GM19397 (cell line): ENCODE measurements at regions not wholly inside any gene's neighbourhood (a gene's known extent, or its start where the extent isn't known, plus 50 kb on each side); places are given as distances from the start of the nearest gene placed in this dataset.

Experiments
- ATAC-seq: cut with Tn5 transposase; IDR thresholded peaks from one replicate; pipeline ENCODE4 v1.9.1; 2021; ENCODE audit warnings: mild to moderate bottlenecking, moderate library complexity; ENCODE audit not compliant: unreplicated experiment

DNA sequence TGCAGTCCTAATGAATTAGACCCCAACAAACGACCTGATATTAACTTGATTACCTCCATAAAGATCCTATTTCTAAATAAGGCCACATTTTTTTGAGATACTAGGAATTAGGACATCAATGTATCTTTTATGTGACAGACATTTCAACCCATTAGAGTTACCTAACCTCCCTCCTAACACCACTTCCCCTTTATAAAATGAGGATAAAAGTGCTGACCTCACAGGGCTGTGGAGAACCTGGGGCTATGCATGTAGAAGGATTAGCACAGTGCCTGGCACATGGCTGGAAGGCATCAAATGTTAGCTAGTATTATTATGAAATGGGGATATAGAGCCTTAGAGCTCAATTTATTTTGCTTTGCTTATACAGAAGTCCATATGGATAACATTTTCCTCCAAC is 53.5 kb upstream of the LRRN1 start:
- no peak for ATAC-seq

DNA sequence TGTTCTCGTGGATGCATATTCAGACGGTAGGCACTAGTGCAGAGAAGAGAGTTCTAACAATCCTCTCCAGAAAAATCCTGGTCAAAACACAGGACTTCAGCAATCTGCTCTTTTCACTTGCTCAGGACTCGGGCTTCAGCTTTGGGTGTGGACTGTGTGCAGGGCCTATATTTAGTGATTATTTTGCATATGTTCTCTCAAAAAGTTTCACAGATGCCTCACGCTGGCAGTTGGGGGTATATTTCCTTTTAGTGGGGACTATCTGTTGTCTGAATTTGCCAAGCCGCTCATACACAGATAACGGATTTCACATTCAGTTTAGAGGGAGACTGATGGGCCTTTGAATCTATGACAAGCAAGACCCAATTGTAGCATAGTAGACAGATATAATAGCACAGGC is 54.4 kb upstream of the LRRN1 start:
- no peak for ATAC-seq

DNA sequence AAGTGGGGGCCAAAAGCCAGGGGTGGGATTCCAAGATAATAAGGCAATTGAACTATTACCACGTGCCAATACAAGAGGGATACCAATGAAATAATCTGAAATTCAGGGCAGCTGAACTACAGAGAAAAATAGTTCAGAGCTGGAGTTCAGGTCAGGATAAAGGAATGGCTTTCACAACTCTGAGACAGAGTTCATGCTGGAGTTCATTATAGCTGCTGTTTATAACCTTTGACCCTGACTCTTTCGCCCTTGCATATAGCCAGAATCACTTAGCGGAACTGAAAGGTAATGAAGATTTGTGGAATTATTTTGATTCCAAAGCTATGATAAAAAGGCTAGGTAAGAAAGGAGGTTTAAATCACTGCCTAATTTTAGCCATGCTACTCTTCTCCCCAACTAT is 55.5 kb upstream of the LRRN1 start:
- no peak for ATAC-seq

DNA sequence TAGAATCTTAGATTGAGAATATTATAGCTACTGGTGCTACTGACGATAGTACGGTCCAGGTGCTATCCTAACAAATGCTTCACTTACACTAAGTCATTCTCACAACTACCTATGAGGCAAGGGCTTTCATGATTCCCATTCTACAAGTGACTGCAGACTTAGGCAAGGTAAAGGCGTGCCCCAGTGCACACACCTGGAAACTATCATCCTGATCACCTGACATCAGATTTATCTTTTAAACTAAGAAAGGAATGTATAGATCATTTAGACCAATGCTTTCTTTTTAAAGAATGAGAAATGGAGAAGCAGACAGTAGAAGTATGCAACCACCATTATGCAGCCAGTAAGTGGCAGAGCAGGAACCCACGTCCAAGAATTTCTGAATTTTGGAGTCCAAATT is 59.2 kb upstream of the LRRN1 start:
- no peak for ATAC-seq

DNA sequence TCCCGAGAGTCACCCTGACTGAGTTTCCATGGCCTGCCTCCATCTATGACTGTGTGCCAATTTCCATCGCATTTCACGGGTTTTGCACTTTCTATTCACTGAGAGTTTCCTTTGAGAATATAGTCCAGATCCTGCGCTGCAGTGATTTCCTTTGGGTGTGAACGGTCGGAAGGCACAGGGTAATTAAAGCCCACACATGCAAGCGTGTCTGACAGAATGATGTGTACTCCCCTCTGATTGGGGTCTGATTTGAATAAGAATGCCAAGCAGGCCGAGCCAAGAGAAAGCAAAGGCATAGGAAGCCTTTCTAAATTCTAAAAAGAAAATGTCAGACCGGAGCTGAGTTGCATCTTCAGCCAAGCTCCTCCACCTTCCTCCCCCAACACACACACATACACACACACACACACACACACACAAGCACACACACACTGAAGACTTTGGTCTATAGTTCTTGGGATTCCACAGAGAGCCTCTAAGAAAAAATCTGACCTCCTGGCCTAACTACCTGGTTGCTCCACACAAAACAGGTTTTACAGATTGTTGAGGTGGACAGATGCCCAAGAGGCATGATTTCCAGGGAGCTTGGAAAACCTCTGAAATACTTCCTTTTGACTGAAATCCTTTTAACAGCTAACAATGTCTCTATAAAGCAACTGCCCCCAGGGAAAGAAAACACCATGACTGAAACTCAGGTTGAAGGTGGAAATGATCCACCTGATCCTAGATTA is 59.7 kb upstream of the LRRN1 start:
- ATAC-seq = no peak

DNA sequence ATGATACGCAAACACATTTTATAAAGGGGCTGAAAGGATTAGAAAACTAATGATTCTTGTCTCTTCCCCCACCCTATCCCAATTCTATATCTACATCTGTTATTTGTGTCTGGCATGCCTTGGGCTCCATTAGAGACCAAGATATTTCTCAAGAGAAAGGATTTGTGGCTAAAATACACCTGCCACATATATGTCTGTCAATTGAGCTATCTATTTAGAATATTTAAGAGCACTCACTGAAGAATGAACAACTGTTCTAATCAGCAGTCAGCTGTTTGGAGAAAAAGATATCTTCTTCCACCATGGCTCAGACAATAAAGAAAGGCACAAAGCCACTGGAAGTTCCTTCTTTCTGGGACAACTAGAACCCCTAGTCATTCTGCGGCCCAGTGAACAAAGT is 61.7 kb upstream of the LRRN1 start:
- ATAC-seq = no peak

DNA sequence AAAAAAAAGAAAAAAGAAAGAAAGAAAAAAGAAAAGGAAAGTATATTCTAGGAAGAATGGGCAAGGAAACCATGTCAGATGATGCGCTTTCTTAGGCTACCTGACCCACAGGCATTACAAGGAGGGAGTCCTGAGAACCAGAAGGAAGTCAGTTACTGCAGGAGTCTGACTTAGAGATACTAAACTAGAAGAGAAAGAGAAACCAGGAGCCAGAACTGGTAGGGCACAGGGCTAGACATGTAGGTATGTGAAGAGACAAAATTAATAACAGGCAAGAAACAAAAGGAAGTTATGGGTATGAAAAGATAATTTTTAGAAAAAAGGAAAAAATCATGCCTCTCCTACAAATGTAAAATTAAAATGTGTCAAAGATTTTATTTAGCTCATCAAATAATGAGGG is 63.3 kb upstream of the LRRN1 start:
- no peak for ATAC-seq

DNA sequence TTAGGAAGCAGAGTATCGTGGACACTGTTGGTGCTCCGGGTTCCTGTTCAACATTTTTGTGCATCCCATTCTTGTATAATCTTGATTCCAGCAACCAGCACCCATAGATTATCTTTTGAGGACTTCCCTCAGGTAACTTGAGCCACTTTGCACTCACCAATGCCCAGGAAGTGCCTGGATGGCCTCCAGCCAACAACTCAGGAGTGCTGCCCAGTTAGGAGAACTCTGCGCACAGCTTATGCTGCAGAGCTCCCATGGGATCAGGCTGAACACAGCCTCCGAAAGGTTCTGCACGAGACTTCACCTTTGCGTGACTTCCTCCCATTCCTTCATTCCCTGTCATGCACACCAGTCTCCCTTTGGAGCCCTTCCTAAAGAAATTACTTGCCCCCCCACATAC is 64.3 kb upstream of the LRRN1 start:
- ATAC-seq = no peak

DNA sequence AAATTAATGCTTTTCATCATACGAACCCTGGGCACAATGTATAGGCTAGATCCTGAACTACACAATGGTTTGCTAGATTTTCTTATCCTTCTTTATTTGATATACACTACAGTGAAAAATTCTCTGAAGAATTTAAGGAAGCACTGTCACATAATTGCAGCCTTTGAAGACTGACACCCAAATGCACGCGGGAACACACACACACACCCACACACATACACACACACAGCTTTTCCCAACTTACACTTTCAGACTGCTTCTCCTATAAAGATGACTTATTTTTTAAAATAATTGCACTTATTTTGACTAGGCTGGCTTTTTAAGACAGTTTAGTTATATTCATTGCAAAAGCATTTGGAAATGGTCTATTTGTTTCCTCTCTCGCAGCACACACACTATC is 70.0 kb upstream of the LRRN1 start:
- ATAC-seq = no peak

DNA sequence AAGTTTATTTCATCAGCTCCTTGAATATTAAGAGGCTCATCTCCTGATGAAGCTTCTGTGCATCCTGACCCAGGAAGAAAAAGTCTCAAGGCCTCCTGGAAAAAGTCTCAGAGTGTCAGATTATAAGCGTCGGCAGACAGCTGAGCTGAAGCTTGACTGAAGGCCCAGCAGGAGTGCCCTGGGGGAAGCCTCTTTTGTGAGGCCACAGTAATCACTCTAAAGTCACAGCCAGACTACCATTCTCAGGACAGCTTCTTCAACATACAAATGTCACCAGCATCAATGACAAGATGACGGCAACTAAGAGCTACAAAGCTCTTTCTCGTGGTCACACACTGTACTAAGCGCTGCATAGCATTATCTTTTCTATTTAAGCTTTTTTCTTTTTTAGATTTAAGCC is 72.7 kb upstream of the LRRN1 start:
- ATAC-seq = no peak

DNA sequence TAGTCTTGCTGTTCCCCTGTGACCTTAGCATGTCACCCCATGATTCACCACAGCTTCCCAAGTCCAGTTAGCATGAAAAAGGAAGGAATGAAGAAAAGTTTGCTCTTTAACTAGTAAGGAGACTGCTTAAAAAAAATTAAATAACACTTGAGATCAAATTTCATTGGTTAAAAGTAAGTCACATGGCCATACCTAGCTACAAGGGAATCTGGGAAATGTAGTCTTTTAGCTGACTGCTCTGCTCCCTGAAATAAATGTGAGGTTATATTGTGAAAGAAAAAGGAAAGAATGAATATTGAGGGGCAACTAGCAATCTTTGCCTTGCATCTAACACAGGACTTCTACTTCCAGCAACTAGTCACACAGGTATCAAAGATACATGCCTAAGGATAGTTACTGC is 84.7 kb upstream of the LRRN1 start:
- ATAC-seq = no peak

DNA sequence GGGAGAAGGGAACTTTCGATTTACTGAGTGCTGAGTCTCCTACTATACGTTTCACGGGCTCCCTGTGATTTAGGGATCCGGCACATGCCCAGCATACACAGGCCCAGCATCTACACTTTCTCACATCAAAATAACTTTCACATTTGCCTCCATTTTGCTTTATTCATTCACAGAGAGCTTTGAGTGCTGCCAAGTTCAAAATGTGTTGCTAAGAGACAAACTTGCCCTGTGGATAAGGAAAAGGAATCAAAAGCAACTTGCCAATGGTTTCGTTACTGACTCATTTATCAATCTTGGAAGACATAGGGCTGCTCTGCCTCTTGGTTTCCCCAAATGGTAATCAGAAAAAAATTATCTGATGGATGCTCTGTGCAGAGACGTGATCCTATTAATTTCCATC is 86.3 kb upstream of the LRRN1 start:
- no peak for ATAC-seq

DNA sequence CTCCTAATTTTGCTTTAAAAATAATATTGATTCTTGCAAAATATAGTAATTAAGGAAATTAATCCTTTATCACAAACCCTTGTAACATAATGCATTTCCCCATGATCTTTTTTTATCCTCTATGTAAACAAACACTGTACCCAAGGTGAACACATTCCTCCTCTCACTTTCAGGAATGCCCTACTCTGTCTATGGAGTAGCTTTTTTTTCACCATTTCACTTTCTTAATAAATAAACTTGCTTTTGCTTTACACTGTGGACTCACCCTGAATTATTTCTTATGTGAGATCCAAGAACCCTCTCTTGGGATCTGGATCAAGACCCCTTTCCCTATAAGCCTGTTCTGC is 90.5 kb upstream of the LRRN1 start:
- ATAC-seq = no peak

DNA sequence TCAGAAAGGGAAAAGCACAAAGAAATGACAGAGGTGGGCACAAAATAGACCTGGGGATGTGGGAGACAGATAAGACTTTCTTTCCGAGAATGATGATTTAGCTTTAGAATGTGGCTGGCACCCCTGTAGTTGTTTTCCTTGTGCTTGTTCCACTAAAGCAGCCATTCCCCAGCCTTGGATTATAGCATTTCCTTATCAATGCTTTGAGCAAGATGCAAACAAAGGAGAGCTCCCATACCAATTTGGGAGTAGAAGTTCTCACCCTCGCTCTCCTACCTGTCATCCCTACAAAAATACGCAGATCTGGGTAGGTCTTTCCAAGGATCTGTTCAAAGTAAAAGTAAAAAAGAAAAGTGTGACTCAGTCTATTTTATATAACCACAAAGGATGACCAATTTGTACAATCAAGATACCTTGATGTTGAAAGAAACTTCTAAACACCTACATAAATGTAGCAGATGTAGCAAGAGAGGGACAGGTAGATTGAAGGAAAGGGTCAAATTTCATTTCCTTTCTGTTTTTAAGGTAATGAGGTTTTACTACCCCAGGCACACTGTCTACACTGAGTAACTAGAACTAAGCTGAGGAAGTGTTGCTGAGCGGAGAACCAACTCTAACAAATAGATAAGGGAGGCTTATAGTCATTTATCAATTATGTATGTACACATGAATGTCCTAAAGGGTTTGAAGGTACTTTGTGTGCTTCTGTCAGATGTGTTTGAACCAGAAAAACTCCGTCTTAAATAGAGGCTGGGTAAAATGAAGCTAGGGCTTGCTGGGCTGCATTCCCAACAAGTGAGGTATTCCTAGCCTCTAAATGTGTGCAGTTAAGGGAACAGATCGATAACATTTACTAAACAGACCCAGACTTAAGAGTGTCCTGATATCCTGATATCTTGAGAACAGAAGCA is 91.1 kb upstream of the LRRN1 start:
- ATAC-seq = no peak

DNA sequence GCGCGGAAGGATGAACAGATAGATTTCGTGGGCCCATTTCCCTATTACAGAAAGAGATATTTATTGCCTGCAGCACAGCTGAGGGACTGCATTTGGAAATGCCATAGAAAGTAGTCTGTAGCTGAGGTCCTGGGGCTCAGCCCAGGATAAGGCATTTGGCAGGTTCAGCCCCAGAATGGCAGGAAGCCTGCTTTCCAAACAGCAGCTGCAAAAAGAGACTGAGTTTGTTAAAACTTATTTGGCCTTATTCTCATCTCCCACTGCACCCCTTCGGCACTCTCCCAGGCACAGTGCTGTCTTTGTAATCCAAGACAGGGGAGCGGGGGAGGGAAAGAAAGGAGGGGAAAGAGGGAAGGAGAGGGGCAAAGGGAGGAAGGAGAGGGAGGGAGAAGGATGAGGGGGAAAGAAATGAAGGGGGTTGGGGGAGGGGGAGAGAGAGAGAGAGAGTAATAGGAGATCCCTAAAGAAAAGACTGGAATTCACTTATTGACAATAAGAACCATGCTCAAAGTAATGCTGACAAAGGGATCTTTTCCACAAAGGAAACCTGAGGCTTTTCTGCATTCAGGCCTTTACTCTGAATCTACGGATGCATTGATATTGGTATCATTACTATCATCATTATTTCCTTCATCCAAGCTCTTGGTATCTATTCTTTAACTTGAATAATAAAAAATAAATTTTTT is 94.0 kb upstream of the LRRN1 start:
- ATAC-seq = no peak

DNA sequence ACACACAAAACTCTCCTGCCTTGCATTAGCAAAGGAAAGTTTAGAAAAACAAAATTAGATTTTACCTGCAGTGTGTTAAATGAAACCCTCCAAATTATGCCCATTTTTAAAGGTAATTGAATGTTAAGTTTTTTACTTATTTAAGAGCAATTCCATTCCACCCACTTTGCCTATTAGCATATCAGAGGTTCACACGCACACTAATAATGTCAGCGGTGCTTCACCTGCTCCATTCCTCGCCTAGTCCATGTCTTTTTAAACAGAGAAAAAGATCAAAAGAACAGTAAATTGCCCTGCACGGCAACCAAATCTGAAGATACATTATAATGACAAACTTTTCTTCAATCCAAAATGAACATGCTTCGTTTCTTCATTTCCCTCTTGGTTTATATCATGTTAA is 97.3 kb upstream of the LRRN1 start:
- ATAC-seq = no peak

DNA sequence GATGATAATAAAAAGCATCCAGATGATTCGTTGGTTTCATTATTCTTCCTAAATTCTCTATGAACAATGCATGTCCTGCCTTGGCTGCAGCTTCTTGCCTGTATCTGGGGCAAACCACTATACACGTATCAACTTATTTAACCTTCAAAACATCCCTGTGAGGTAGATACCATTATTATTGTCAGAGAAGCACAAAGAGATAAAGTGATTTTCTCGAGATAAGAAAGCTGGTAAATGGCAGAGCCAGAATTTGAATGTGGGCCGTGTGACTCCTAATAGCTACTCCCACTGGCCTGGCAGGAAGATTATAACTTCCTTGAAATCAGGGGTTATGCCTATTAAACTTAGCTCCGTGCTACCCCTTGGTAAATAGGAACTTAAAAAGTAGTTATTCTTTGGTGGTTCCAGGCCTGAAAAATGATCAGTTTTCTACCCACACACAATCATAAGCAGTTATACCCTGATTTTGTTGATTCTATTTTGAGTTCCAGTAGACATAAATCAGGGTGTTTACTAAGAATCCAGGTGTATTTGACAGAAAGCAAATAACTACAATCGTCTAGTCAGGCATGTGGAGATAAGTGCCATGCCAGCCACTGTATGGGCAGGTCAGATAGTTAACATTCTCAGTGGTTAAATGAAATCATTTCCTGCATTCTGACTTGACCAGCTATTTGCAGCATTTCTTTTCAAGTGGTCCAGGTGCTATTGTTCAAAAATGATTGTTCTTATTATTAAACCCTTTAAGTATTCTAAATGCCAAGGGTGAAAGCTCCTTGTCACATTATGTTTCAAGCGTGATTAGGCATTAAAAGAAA is 99.2 kb upstream of the LRRN1 start:
- ATAC-seq = no peak

DNA sequence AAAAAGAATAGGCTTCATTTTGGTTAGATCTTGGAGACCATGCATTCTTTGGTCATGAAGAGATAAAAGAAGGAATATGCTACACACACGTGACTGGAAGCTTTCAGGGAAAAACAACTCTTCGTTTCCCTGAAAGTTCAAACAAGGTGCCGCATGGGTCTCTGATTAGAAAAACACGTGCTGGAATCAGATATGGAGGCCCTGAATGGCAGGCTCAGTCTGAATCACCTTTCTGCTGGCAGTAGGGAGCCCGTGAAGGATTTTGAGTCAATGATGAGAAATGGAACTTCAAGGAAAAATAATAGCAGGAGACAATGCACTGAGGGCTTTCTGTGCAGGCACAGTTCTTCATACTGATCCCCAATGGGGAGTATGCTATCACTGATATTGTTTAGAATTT is 99.8 kb upstream of the LRRN1 start:
- ATAC-seq = no peak

DNA sequence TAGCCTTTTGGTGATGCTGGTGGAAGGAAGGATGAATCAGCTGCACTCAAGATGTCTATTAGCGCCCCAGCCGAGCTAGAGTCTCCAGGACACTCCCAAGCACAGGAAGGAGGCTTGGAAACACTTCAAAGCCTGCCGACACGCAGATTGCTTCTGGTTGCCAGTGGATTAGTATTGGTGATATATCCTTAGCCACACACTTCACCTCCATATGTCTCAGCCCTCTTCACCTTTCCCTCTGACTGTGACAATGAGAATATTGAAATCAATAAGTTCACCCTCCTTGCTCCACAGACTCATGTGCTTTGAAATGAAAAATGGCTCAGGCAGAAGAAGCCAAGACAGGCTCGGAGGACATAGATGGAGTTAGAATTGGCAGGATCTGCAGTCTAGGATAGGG is 102.9 kb upstream of the LRRN1 start:
- no peak for ATAC-seq

DNA sequence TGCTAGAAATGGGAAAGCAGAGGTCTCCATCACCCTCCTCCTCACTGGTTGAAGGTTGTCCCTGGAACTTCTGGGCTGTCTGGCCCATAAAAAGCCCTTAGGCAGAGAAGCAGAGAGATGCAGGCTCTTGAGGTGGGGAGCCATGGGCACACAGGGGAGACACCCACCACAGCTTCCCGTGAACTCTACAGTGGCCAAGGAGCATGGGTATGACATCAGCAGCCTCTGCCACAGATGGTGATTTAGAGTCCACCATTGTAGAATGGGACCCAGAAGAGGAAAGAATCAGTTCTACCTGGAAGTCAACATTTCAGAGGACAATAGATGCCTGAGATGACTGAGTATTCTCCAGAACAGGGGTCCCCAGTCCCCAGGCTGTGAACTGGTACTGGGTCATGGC is 105.6 kb upstream of the LRRN1 start:
- no peak for ATAC-seq
